ENCODE measurements at regions not wholly inside any gene's neighbourhood (a gene's known extent, or its start where the extent isn't known, plus 50 kb on each side); places are given as distances from the start of the nearest gene placed in this dataset.

- Histone ChIP-seq H3K9ac (ENCODE audit: low read length) (no peak overlapping the region), H2AFZ (ENCODE audit: low read depth, low read length) (no peak overlapping the region), H3K27me3 (ENCODE audit: insufficient read depth, low read depth, low read length) (no peaks in the 10 kb centered on the region), H3K4me3 (ENCODE audit: low read length) (no peak overlapping the region), H3K79me2 (replicated peaks; ENCODE audit: insufficient read depth, low read length) (no peaks in the 10 kb centered on the region), H3K4me2 (ENCODE audit: low read length) (no peak overlapping the region), H3K9me3 (ENCODE audit: low read length) (no peaks in the 10 kb centered on the region), H3K36me3 (ENCODE audit: insufficient read depth, low read length) (no peaks in the 10 kb centered on the region), H3K9me2 (ENCODE audit: insufficient read depth, low read length) (no peaks in the 10 kb centered on the region), H3F3A (ENCODE audit: insufficient read depth, low read length, poor library complexity, severe bottlenecking) (no peaks in the 10 kb centered on the region), H3K27ac (ENCODE audit: low read length) (no peak overlapping the region), H4K20me1 (ENCODE audit: insufficient read depth) (no peaks in the 10 kb centered on the region)
- TF ChIP-seq POLR2AphosphoS5 (IDR thresholded peaks at IDR 0.05): no peak
- no peak for TF ChIP-seq REST (IDR thresholded peaks at IDR 0.05; ENCODE audit: borderline replicate concordance)
- no peak for TF ChIP-seq EZH2 (IDR thresholded peaks at IDR 0.05; ENCODE audit: borderline replicate concordance, insufficient read depth, low read length, poor library complexity, severe bottlenecking)
These were observed 112.6 kb downstream of the CDC5L start for GRCh38 chr6:44500074-44500473.

- Histone ChIP-seq H3F3A (ENCODE audit: insufficient read depth, low read length, poor library complexity, severe bottlenecking) (no peaks in the 10 kb centered on the region), H3K9ac (ENCODE audit: low read length) (no peak overlapping the region), H3K27me3 (ENCODE audit: insufficient read depth, low read depth, low read length) (no peaks in the 10 kb centered on the region), H3K79me2 (replicated peaks; ENCODE audit: insufficient read depth, low read length) (no peaks in the 10 kb centered on the region), H3K9me2 (ENCODE audit: insufficient read depth, low read length) (no peaks in the 10 kb centered on the region), H3K36me3 (ENCODE audit: insufficient read depth, low read length) (no peaks in the 10 kb centered on the region), H2AFZ (ENCODE audit: low read depth, low read length) (no peak overlapping the region), H3K4me2 (ENCODE audit: low read length) (no peak overlapping the region), H3K9me3 (ENCODE audit: low read length) (no peaks in the 10 kb centered on the region), H3K4me3 (ENCODE audit: low read length) (no peak overlapping the region), H4K20me1 (ENCODE audit: insufficient read depth) (no peaks in the 10 kb centered on the region), H3K27ac (ENCODE audit: low read length) (no peak overlapping the region)
- no peak for TF ChIP-seq SMC3 (conservative IDR thresholded peaks at IDR 0.05; ENCODE audit: poor library complexity)
- TF ChIP-seq MXI1 (conservative IDR thresholded peaks at IDR 0.05; ENCODE audit: poor library complexity, severe bottlenecking): no peak
- TF ChIP-seq REST (IDR thresholded peaks at IDR 0.05; ENCODE audit: borderline replicate concordance): no peak
- TF ChIP-seq RAD21 (conservative IDR thresholded peaks at IDR 0.05): no peak
- TF ChIP-seq CTCF (IDR thresholded peaks at IDR 0.05; ENCODE audit: poor library complexity, severe bottlenecking): no peak
- no peak for TF ChIP-seq TAF1 (IDR thresholded peaks at IDR 0.05; ENCODE audit: low read depth)
- no peak for TF ChIP-seq EP300 (conservative IDR thresholded peaks at IDR 0.05; ENCODE audit: poor library complexity, severe bottlenecking)
- TF ChIP-seq EZH2 (IDR thresholded peaks at IDR 0.05; ENCODE audit: borderline replicate concordance, insufficient read depth, low read length, poor library complexity, severe bottlenecking): no peak
- TF ChIP-seq POLR2AphosphoS5 (IDR thresholded peaks at IDR 0.05): no peak
These were observed 116.0 kb downstream of the CDC5L start for GRCh38 chr6:44503471-44503870.

Measured in neural cell (in vitro differentiated cells).